Spleen (tissue), 7 donors: ENCODE measurements at regions not wholly inside any gene's neighbourhood (a gene's known extent, or its start where the extent isn't known, plus 50 kb on each side); places are given as distances from the start of the nearest gene placed in this dataset.

ENCODE experiments used
- CTCF ChIP-seq, 11 experiments: fragments of 200-600 bp in 7 of 11; fragments of 450-650 bp in 4 of 11; sonication (generic) in 4 of 11; IDR thresholded peaks in 8 of 11; conservative IDR thresholded peaks in 3 of 11; 1 replicate in 7 of 11; 2 replicates in 4 of 11; pipeline versions ENCODE4 v1.4.0 to v1.8.0; 2016 to 2021; ENCODE audit warnings: antibody characterized with exemption in 11 of 11, inconsistent platforms in 4 of 11, mild to moderate bottlenecking in 1 of 11
- POLR2A ChIP-seq, 3 donors: fragments of 450-650 bp; IDR thresholded peaks; one replicate each; pipeline ENCODE4 v1.5.1; 2017; ENCODE audit warnings: antibody characterized with exemption in 3 of 3, mild to moderate bottlenecking in 1 of 3
- donor health status: DM: no; HTN: no; CAD: no; lungs with moderate emphysema.
- donor health status: DM: no; HTN: no; CAD: no.
- donor health status: DM: no; HTN: no; CAD: no.

- TF ChIP-seq CTCF (IDR thresholded peaks at IDR 0.05 in 8 of 11, conservative IDR thresholded peaks at IDR 0.05 in 3 of 11) (no peak), POLR2A (IDR thresholded peaks at IDR 0.05) (no peak)
Observed at GRCh38 chr11:134674974-134675373, 262.9 kb upstream of the B3GAT1 start.
